Nephron (organoid): ENCODE measurements at regions not wholly inside any gene's neighbourhood (a gene's known extent, or its start where the extent isn't known, plus 50 kb on each side); places are given as distances from the start of the nearest gene placed in this dataset.

Experiments
- H3K27ac Mint-ChIP-seq, 3 experiments: 2 replicates each; pipeline ENCODE4 v1.8.0; 2020; ENCODE audit warnings: mixed read lengths in 3 of 3, mild to moderate bottlenecking in 2 of 3, moderate library complexity in 1 of 3
- H3K27me3 Mint-ChIP-seq: 2 replicates; pipeline ENCODE4 v1.8.0; 2021; ENCODE audit warnings: low read depth, mild to moderate bottlenecking, moderate library complexity, mixed read lengths
- H3K36me3 Mint-ChIP-seq: 2 replicates; pipeline ENCODE4 v1.8.0; 2020; ENCODE audit warnings: low read depth, mixed read lengths
- H3K4me1 Mint-ChIP-seq: 2 replicates; pipeline ENCODE4 v1.8.0; 2020; ENCODE audit warnings: mixed read lengths
- H3K4me3 Mint-ChIP-seq, 3 experiments: 2 replicates each; pipeline ENCODE4 v1.8.0; 2020; ENCODE audit warnings: mild to moderate bottlenecking in 3 of 3, mixed read lengths in 3 of 3, moderate library complexity in 2 of 3
- H3K9me3 Mint-ChIP-seq: 2 replicates; pipeline ENCODE4 v1.8.0; 2020; ENCODE audit warnings: mixed read lengths
- TF ChIP-seq, protein P1 (sequence below), 3 experiments: fragments of 200-600 bp; sonication (generic); IDR thresholded peaks; one replicate each; pipeline ENCODE4 v1.5.0; 2021; ENCODE audit warnings: antibody characterized with exemption in 3 of 3; ENCODE audit not compliant: unreplicated experiment in 3 of 3

DNA sequence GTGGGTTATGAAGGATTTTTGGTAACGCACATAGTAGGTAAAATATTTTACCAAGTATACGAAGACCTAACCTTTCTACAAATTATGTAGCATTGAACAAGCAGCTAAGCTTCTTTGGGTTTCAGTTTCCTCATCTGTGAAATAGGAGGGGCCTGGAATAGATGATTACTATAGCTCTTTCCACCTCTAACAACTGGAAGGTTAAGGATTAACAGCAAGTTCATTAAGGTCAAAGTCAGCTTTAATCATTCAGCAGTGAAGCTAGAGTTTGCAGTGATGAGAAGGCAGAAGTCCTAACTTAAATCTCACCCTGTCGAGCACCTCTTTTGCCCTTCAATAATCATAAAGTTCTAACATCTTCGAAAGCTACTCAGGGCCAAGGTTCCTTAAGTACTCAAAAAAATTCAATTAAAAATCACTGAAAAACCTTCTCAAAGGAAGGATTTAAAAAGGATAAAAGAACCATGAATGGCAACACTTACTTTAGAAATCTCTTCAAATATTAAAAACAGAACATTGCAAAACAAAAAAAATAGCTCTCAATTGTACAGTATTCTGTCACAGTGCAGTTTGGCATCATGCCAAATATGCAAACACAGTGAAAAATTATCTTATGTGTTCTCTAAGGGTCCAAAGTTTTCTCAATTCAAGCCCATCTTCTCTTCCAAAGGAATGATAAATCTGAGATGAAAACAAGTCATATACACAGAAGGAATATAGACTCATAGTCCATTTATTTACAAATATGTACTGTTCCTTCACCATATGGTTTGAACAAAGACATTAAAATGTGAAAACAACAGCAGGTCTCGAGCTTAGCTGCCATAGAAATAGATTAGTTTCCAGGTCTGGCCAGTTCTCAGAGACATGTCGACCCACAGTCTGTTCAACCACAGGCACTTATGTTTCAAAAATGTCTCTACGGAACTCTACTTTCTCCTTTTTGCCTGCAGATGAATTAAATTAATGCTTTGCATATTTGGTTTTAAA is 152.0 kb upstream of the SLC13A1 start:
- no peaks in the 10 kb centered on the region for H3K27me3 Mint-ChIP-seq
- H3K27ac Mint-ChIP-seq, result peak overlapping the region in 2 of 3 experiments; percentile 46 to 54
- H3K4me3 Mint-ChIP-seq, result no peak overlapping the region
- TF ChIP-seq, protein P1, sequence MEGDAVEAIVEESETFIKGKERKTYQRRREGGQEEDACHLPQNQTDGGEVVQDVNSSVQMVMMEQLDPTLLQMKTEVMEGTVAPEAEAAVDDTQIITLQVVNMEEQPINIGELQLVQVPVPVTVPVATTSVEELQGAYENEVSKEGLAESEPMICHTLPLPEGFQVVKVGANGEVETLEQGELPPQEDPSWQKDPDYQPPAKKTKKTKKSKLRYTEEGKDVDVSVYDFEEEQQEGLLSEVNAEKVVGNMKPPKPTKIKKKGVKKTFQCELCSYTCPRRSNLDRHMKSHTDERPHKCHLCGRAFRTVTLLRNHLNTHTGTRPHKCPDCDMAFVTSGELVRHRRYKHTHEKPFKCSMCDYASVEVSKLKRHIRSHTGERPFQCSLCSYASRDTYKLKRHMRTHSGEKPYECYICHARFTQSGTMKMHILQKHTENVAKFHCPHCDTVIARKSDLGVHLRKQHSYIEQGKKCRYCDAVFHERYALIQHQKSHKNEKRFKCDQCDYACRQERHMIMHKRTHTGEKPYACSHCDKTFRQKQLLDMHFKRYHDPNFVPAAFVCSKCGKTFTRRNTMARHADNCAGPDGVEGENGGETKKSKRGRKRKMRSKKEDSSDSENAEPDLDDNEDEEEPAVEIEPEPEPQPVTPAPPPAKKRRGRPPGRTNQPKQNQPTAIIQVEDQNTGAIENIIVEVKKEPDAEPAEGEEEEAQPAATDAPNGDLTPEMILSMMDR (IDR thresholded peaks at IDR 0.05; ENCODE audit: unreplicated experiment in 3 of 3), result no peak
- no peaks in the 10 kb centered on the region for H3K36me3 Mint-ChIP-seq
- H3K9me3 Mint-ChIP-seq, result no peaks in the 10 kb centered on the region
- H3K4me1 Mint-ChIP-seq, result no peaks in the 10 kb centered on the region

DNA sequence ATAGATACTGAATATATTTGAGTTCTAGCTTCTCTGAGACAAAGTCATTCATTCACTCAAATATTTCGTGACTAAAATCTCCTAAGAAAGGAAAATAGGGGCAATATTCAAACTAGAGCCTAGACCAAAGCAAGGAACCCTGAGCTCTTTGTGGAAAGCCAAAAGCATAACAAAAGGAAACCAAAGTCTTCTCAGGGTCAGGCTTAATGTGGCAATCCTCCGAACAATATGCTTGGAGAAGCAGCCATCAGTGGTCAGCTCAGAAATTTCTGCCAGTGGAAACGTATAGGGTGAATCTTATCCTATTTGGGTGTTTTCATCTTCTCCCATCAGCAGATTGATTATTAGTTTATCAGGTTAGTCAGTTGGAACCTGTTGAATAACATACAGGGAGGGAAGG is 151.3 kb upstream of the SLC13A1 start:
- Mint-ChIP-seq H3K36me3 (no peaks in the 10 kb centered on the region), H3K9me3 (no peaks in the 10 kb centered on the region), H3K27ac (no peak overlapping the region), H3K4me3 (no peak overlapping the region), H3K27me3 (no peaks in the 10 kb centered on the region), H3K4me1 (no peaks in the 10 kb centered on the region)
- TF ChIP-seq, protein P1 (IDR thresholded peaks at IDR 0.05; ENCODE audit: unreplicated experiment in 3 of 3), result no peak

- Mint-ChIP-seq H3K9me3 (no peaks in the 10 kb centered on the region), H3K4me3 (no peak overlapping the region), H3K4me1 (no peaks in the 10 kb centered on the region), H3K27ac (peak overlapping the region; percentile 43 to 94 (median 70)), H3K27me3 (no peaks in the 10 kb centered on the region), H3K36me3 (no peaks in the 10 kb centered on the region)
- TF ChIP-seq, protein P1 (IDR thresholded peaks at IDR 0.05; ENCODE audit: unreplicated experiment in 3 of 3), result no peak
Measured at GRCh38 chr7:123348690-123349089, 148.9 kb upstream of the SLC13A1 start.

DNA sequence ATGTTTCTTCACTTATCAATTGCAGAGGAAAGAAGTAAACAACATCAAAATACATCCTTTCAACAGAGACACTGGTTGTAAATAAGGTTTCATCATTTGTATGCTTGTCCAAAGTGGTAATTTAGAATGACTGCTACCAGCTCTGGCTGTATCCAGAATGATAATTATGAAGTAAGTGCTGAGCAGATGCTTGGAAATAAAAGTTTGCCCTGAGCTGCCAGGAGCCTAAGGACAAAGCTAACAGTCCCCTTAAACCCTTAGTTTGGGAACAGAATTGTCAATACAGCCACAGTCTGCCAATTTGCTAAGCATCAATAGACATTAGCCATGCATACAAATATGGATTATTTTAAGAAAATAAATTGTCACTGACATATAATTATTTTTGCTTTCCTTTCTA is 147.0 kb upstream of the SLC13A1 start:
- H3K36me3 Mint-ChIP-seq, result no peaks in the 10 kb centered on the region
- no peaks in the 10 kb centered on the region for H3K27me3 Mint-ChIP-seq
- H3K27ac Mint-ChIP-seq, result no peak overlapping the region
- no peaks in the 10 kb centered on the region for H3K4me1 Mint-ChIP-seq
- no peak overlapping the region for H3K4me3 Mint-ChIP-seq
- TF ChIP-seq, protein P1 (IDR thresholded peaks at IDR 0.05; ENCODE audit: unreplicated experiment in 3 of 3), result no peak
- H3K9me3 Mint-ChIP-seq, result no peaks in the 10 kb centered on the region

- H3K4me3 Mint-ChIP-seq, result no peak overlapping the region
- TF ChIP-seq, protein P1 (IDR thresholded peaks at IDR 0.05; ENCODE audit: unreplicated experiment in 3 of 3), result no peak
- no peaks in the 10 kb centered on the region for H3K36me3 Mint-ChIP-seq
- no peaks in the 10 kb centered on the region for H3K9me3 Mint-ChIP-seq
- no peak overlapping the region for H3K27ac Mint-ChIP-seq
- H3K27me3 Mint-ChIP-seq, result no peaks in the 10 kb centered on the region
- H3K4me1 Mint-ChIP-seq, result no peaks in the 10 kb centered on the region
Measured at GRCh38 chr7:123343611-123344010, 143.8 kb upstream of the SLC13A1 start.

GRCh38 chr7:123341102-123341501 is 141.3 kb upstream of the SLC13A1 start:
- no peaks in the 10 kb centered on the region for H3K27me3 Mint-ChIP-seq
- H3K36me3 Mint-ChIP-seq, result no peaks in the 10 kb centered on the region
- H3K9me3 Mint-ChIP-seq, result no peaks in the 10 kb centered on the region
- no peaks in the 10 kb centered on the region for H3K4me1 Mint-ChIP-seq
- peak overlapping the region in 1 of 3 experiments; percentile 51 for H3K27ac Mint-ChIP-seq
- H3K4me3 Mint-ChIP-seq, result no peak overlapping the region
- TF ChIP-seq, protein P1 (IDR thresholded peaks at IDR 0.05; ENCODE audit: unreplicated experiment in 3 of 3), result no peak
